H1 (cell line): ENCODE measurements at regions not wholly inside any gene's neighbourhood (a gene's known extent, or its start where the extent isn't known, plus 50 kb on each side); places are given as distances from the start of the nearest gene placed in this dataset.

Experiments
- CTCF ChIA-PET: fragments of 300-600 bp; sonication (Branson Sonifier 250); formaldehyde crosslinking; loops from one replicate; lab custom pipeline; 2021; ENCODE audit not compliant: partially characterized antibody; lab: Charles Lee
- POLR2A ChIA-PET: fragments of 300-600 bp; sonication (Branson Sonifier 250); formaldehyde crosslinking; loops from one replicate; lab custom pipeline; 2021; ENCODE audit warnings: inconsistent platforms; ENCODE audit not compliant: partially characterized antibody; lab: Charles Lee
- DNase-seq, 2 experiments: peaks; one replicate each; pipeline versions ENCODE4 v3.0.0 to v3.0.0-alpha.2; 2010 to 2022; ENCODE audit warnings: low spot score in 2 of 2, low read depth in 1 of 2, mixed read lengths in 1 of 2
- FAIRE-seq: peaks from 2 replicates; lab custom pipeline; 2011; peaks lifted over from hg19 to GRCh38; lab: Jason Lieb, UNC
- H2AFZ ChIP-seq: 2 replicates; pipeline ENCODE4 v1.8.1; 2012; ENCODE audit warnings: low read length, inconsistent platforms
- H2AK5ac ChIP-seq: 2 replicates; pipeline ENCODE4 v1.6.1; 2013; ENCODE audit warnings: low read depth, low read length
- H2BK120ac ChIP-seq: replicated peaks from 2 replicates; pipeline ENCODE3; 2013; ENCODE audit warnings: low read depth, low read length, inconsistent platforms
- H2BK12ac ChIP-seq: 2 replicates; pipeline ENCODE4 v1.6.1; 2013; ENCODE audit warnings: low read depth, low read length
- H2BK15ac ChIP-seq: 2 replicates; pipeline ENCODE4 v1.6.1; 2013; ENCODE audit warnings: low read length
- H2BK20ac ChIP-seq: 2 replicates; pipeline ENCODE4 v1.6.1; 2013; ENCODE audit warnings: low read length
- H2BK5ac ChIP-seq: 2 replicates; pipeline ENCODE4 v1.6.1; 2013; ENCODE audit warnings: low read depth, low read length
- H3K14ac ChIP-seq: 2 replicates; pipeline ENCODE4 v1.6.1; 2013; ENCODE audit warnings: inconsistent platforms; ENCODE audit not compliant: insufficient read length
- H3K18ac ChIP-seq: 2 replicates; pipeline ENCODE4 v1.6.1; 2013; ENCODE audit warnings: low read length; ENCODE audit errors: extremely low read depth
- H3K23ac ChIP-seq: 2 replicates; pipeline ENCODE4 v1.6.1; 2013; ENCODE audit warnings: inconsistent platforms; ENCODE audit not compliant: insufficient read length
- H3K23me2 ChIP-seq: 2 replicates; pipeline ENCODE4 v1.6.1; 2013; ENCODE audit warnings: low read depth, low read length
- H3K27ac ChIP-seq: 2 replicates; pipeline ENCODE4 v1.6.1; 2011; ENCODE audit warnings: low read depth, low read length, inconsistent platforms
- H3K27me3 ChIP-seq, 4 experiments: replicated peaks in 1 of 4; 1 replicate in 1 of 4; 2 replicates in 3 of 4; pipeline versions ENCODE4 v1.6.1 to v1.8.1; 2011 to 2013; ENCODE audit warnings: low read length in 3 of 4, mild to moderate bottlenecking in 3 of 4, inconsistent platforms in 2 of 4, mixed read lengths in 2 of 4, moderate library complexity in 1 of 4; ENCODE audit not compliant: control insufficient read depth in 3 of 4, insufficient read depth in 3 of 4; ENCODE audit errors: extremely low read depth in 1 of 4
- H3K36me3 ChIP-seq, 4 experiments: 2 replicates each; pipeline versions ENCODE4 v1.6.1 to v1.8.1; 2011 to 2013; ENCODE audit warnings: mild to moderate bottlenecking in 4 of 4, low read length in 3 of 4, moderate library complexity in 2 of 4, control low read depth in 1 of 4, inconsistent platforms in 1 of 4; ENCODE audit not compliant: insufficient read depth in 4 of 4, control insufficient read depth in 2 of 4
- H3K4ac ChIP-seq: replicated peaks from 2 replicates; pipeline ENCODE3; 2013; ENCODE audit warnings: low read length, low read depth, mixed read lengths, inconsistent platforms; ENCODE audit not compliant: insufficient read length
- H3K4me1 ChIP-seq, 4 experiments: replicated peaks in 1 of 4; 1 replicate in 1 of 4; 2 replicates in 3 of 4; pipeline versions ENCODE4 v1.6.1 to v1.8.1; 2011 to 2013; ENCODE audit warnings: low read length in 3 of 4, inconsistent platforms in 2 of 4, mixed read lengths in 1 of 4; ENCODE audit not compliant: insufficient read depth in 4 of 4, control insufficient read depth in 3 of 4
- H3K4me2 ChIP-seq, 2 experiments: 2 replicates each; pipeline versions ENCODE4 v1.6.1 to v1.8.1; 2011 to 2013; ENCODE audit warnings: low read depth in 2 of 2, low read length in 2 of 2, control low read depth in 1 of 2, inconsistent platforms in 1 of 2, mild to moderate bottlenecking in 1 of 2; ENCODE audit not compliant: insufficient read depth in 1 of 2
- H3K4me3 ChIP-seq, 4 experiments: fragments of 200-600, 300-600 bp in 1 of 4; sonication (generic), shearing (Covaris generic), sonication (Bioruptor Twin) in 1 of 4; 2 replicates each; pipeline versions ENCODE4 v1.5.1 to v1.8.1; 2011 to 2016; ENCODE audit warnings: low read length in 4 of 4, low read depth in 3 of 4, control low read depth in 2 of 4, inconsistent platforms in 2 of 4, mild to moderate bottlenecking in 2 of 4, mixed read lengths in 1 of 4, moderate library complexity in 1 of 4; ENCODE audit not compliant: insufficient read depth in 2 of 4; ENCODE audit errors: extremely low read depth in 1 of 4
- H3K56ac ChIP-seq: replicated peaks from 2 replicates; pipeline ENCODE3; 2013; ENCODE audit warnings: low read depth, mild to moderate bottlenecking, mixed read lengths, low read length, inconsistent platforms; ENCODE audit not compliant: insufficient read length
- H3K79me1 ChIP-seq: 2 replicates; pipeline ENCODE4 v1.6.1; 2013; ENCODE audit warnings: low read depth, low read length, control low read depth
- H3K79me2 ChIP-seq, 2 experiments: 2 replicates each; pipeline versions ENCODE4 v1.6.1 to v1.8.1; 2012 to 2013; ENCODE audit warnings: low read length in 2 of 2, mild to moderate bottlenecking in 2 of 2, inconsistent platforms in 1 of 2; ENCODE audit not compliant: insufficient read depth in 2 of 2, control insufficient read depth in 1 of 2
- H3K9ac ChIP-seq, 4 experiments: replicated peaks in 1 of 4; 1 replicate in 1 of 4; 2 replicates in 3 of 4; pipeline versions ENCODE4 v1.6.1 to v1.8.1; 2011 to 2013; ENCODE audit warnings: low read depth in 3 of 4, low read length in 3 of 4, control low read depth in 2 of 4, mild to moderate bottlenecking in 2 of 4, moderate library complexity in 2 of 4, inconsistent platforms in 1 of 4; ENCODE audit errors: extremely low read depth in 1 of 4
- H3K9me3 ChIP-seq, 2 experiments: 2 replicates each; pipeline versions ENCODE4 v1.6.1 to v1.8.1; 2012 to 2013; ENCODE audit warnings: mild to moderate bottlenecking in 2 of 2, moderate library complexity in 2 of 2, control low read depth in 1 of 2, inconsistent platforms in 1 of 2, low read depth in 1 of 2, low read length in 1 of 2, mixed read lengths in 1 of 2; ENCODE audit not compliant: insufficient read depth in 2 of 2
- H4K20me1 ChIP-seq, 2 experiments: replicated peaks in 1 of 2; 2 replicates each; pipeline versions ENCODE3 to v1.8.1; 2011 to 2013; ENCODE audit warnings: inconsistent platforms in 2 of 2, low read length in 2 of 2, mild to moderate bottlenecking in 1 of 2; ENCODE audit not compliant: insufficient read depth in 2 of 2, control insufficient read depth in 1 of 2
- H4K5ac ChIP-seq: 2 replicates; pipeline ENCODE4 v1.6.1; 2013; ENCODE audit warnings: low read length, low read depth, mixed read lengths, inconsistent platforms; ENCODE audit not compliant: insufficient read length
- H4K8ac ChIP-seq: 2 replicates; pipeline ENCODE4 v1.8.0; 2013; ENCODE audit warnings: mild to moderate bottlenecking, moderate library complexity, low read length, inconsistent platforms; ENCODE audit not compliant: insufficient read depth; ENCODE audit errors: extremely low read depth
- H4K91ac ChIP-seq: replicated peaks from 2 replicates; pipeline ENCODE3; 2013; ENCODE audit warnings: low read length, mixed read lengths, inconsistent platforms; ENCODE audit not compliant: insufficient read length
- ASH2L ChIP-seq: fragments of 200-600, 300-600 bp; sonication (generic); IDR thresholded peaks from one replicate; pipeline ENCODE4 v1.7.1; 2017; ENCODE audit warnings: low read length
- CBX8 ChIP-seq: fragments of 300-800, 300-1000 bp; sonication (generic); IDR thresholded peaks from 2 replicates; pipeline ENCODE4 v1.7.1; 2016; ENCODE audit warnings: low read depth, low read length, borderline replicate concordance
- NANOG ChIP-seq: IDR thresholded peaks from 2 replicates; pipeline ENCODE4 v1.6.1; 2011; ENCODE audit warnings: low read length, low read depth, mild to moderate bottlenecking, inconsistent platforms; ENCODE audit not compliant: insufficient read depth, poor library complexity, severe bottlenecking
- TBP ChIP-seq: IDR thresholded peaks from 2 replicates; pipeline ENCODE4 v1.6.1; 2011; ENCODE audit warnings: low read depth, low read length, improper control_type of control experiment
- TF ChIP-seq, protein P1 (sequence below): IDR thresholded peaks from 2 replicates; pipeline ENCODE4 v1.6.1; 2012; ENCODE audit warnings: inconsistent platforms

DNA sequence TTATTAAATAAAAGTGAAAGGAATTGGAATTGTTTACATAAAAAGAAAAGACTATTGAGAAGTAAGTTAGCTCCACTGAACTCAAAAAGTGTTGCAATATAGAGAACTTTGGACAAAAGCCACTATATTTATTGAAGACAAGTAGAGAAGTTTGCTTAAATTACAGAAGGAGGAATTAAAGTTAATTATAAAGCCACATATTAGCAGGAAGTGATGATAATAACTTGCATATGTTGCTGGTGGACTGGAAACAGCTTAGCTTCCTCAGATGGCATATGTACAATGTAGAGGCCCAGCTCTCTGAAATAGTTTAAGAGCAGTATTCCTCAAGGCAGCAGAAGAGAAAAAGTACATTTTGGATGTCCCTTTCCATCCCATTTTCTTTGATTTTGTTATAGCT lies 400.7 kb downstream of the GATA3 start:
- Histone ChIP-seq H3K27ac (no peak overlapping the region), H4K20me1 (no peaks in the 10 kb centered on the region), H3K9me3 (0 out of 4 replicates have a peak, but pooled peaks cover 0 to 2% of the 10 kb centered on the region in 2 experiments), H3K9ac (no peak overlapping the region), H3K14ac (no peak overlapping the region), H2AFZ (no peak overlapping the region), H4K5ac (no peak overlapping the region), H4K91ac (no peak overlapping the region), H3K23ac (no peak overlapping the region), H3K23me2 (no peaks in the 10 kb centered on the region), H2BK12ac (no peak overlapping the region), H3K18ac (no peak overlapping the region), H3K4me2 (no peak overlapping the region), H3K27me3 (no peaks in the 10 kb centered on the region), H3K36me3 (no peaks in the 10 kb centered on the region), H2BK15ac (no peak overlapping the region), H3K56ac (no peak overlapping the region), H3K4me1 (no peaks in the 10 kb centered on the region), H3K79me1 (no peaks in the 10 kb centered on the region), H3K4me3 (no peak overlapping the region), H4K8ac (no peak overlapping the region), H2AK5ac (no peak overlapping the region), H2BK20ac (no peak overlapping the region), H2BK120ac (no peak overlapping the region), H3K4ac (no peak overlapping the region), H3K79me2 (no peaks in the 10 kb centered on the region), H2BK5ac (no peak overlapping the region)
- DNase-seq (no peak), FAIRE-seq (no peak)
- CTCF ChIA-PET: interaction anchor here (0.6 to 1.2 kb wide), 3 partner anchors 9 to 345 kb away, joined by 3 to 4 read pairs (median 3); no protein-coding TSS in a partner anchor
- no peak for TF ChIP-seq ASH2L
- TF ChIP-seq, protein P1, sequence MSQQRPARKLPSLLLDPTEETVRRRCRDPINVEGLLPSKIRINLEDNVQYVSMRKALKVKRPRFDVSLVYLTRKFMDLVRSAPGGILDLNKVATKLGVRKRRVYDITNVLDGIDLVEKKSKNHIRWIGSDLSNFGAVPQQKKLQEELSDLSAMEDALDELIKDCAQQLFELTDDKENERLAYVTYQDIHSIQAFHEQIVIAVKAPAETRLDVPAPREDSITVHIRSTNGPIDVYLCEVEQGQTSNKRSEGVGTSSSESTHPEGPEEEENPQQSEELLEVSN: no peak
- no peak for TF ChIP-seq NANOG
- TF ChIP-seq CBX8: no peak
- no peak for TF ChIP-seq TBP
- POLR2A ChIA-PET: no interaction called here
